ENCODE measurements at regions not wholly inside any gene's neighbourhood (a gene's known extent, or its start where the extent isn't known, plus 50 kb on each side); places are given as distances from the start of the nearest gene placed in this dataset.

- TF ChIP-seq CTCF (conservative IDR thresholded peaks at IDR 0.05 in 1 of 2, IDR thresholded peaks at IDR 0.05 in 1 of 2; ENCODE audit: extremely low read depth in 1 of 2, insufficient read depth in 1 of 2, low read depth in 1 of 2, low read length in 2 of 2): no peak
- no peak for TF ChIP-seq EZH2 (IDR thresholded peaks at IDR 0.05; ENCODE audit: borderline replicate concordance, low read length)
These were observed 63.5 kb upstream of the WDR17 start for GRCh38 chr4:176002007-176002613.

Measured in mammary epithelial cell (primary cell).